ENCODE measurements at regions not wholly inside any gene's neighbourhood (a gene's known extent, or its start where the extent isn't known, plus 50 kb on each side); places are given as distances from the start of the nearest gene placed in this dataset.

- Histone ChIP-seq H3K79me2 (replicated peaks; ENCODE audit: insufficient read depth) (no peaks in the 10 kb centered on the region), H3K4me2 (no peak overlapping the region), H4K20me1 (replicated peaks; ENCODE audit: insufficient read depth) (no peaks in the 10 kb centered on the region), H3F3A (replicated peaks; ENCODE audit: low read depth) (no peaks in the 10 kb centered on the region), H3K4me1 (ENCODE audit: insufficient read depth) (peaks cover 10% of the 10 kb centered on the region), H3K4me3 (no peak overlapping the region), H3K36me3 (ENCODE audit: insufficient read depth) (no peaks in the 10 kb centered on the region), H3K9me2 (ENCODE audit: insufficient read depth) (no peaks in the 10 kb centered on the region), H2AFZ (no peak overlapping the region), H3K27me3 (ENCODE audit: insufficient read depth) (no peaks in the 10 kb centered on the region), H3K27ac (ENCODE audit: low read depth) (no peak overlapping the region)
- no peak for DNase-seq (ENCODE audit: low spot score)
- TF ChIP-seq EZH2phosphoT487 (IDR thresholded peaks at IDR 0.05; ENCODE audit: unreplicated experiment), result no peak
- no peak for TF ChIP-seq EZH2 (IDR thresholded peaks at IDR 0.05; ENCODE audit: low read depth, unreplicated experiment)
- no peak for TF ChIP-seq ZNF114 (CRISPR knock-in tag; IDR thresholded peaks at IDR 0.05)
- no peak for TF ChIP-seq STAT1 (IDR thresholded peaks at IDR 0.05; ENCODE audit: unreplicated experiment)
- no peak for TF ChIP-seq ZNF462 (CRISPR knock-in tag; IDR thresholded peaks at IDR 0.05)
- no peak for TF ChIP-seq ETS1 (IDR thresholded peaks at IDR 0.05)
- no peak for TF ChIP-seq JUNB (IDR thresholded peaks at IDR 0.05; ENCODE audit: unreplicated experiment)
- no peak for TF ChIP-seq REST (IDR thresholded peaks at IDR 0.05; ENCODE audit: unreplicated experiment)
- TF ChIP-seq CREB1 (CRISPR knock-in tag; IDR thresholded peaks at IDR 0.05; ENCODE audit: low read depth), result no peak
- no peak for TF ChIP-seq CTCF (conservative IDR thresholded peaks at IDR 0.05; ENCODE audit: low read depth in 2 of 2)
- Mint-ChIP-seq H3K9me3 (peaks cover 18% of the 10 kb centered on the region), H3K4me3 (no peak overlapping the region), H3K4me1 (peaks cover 18% of the 10 kb centered on the region), H3K36me3 (ENCODE audit: low read depth) (peaks cover 9% of the 10 kb centered on the region; the same call in 1 of the 3 replicates), H3K27ac (no peak overlapping the region), H3K27me3 (ENCODE audit: insufficient read depth, low read depth, poor library complexity) (peaks cover 6% of the 10 kb centered on the region)
- ATAC-seq, result no peak
Observed at GRCh38 chr13:40394304-40394985, 272.0 kb downstream of the FOXO1 start.

Data from GM23338 (cell line).